ENCODE measurements at regions not wholly inside any gene's neighbourhood (a gene's known extent, or its start where the extent isn't known, plus 50 kb on each side); places are given as distances from the start of the nearest gene placed in this dataset.
A peak's percentile ranks its signal among the peaks of the same experiment; 100 is the strongest.

GRCh38 chr13:31587698-31588266, 151.5 kb upstream of the RXFP2 start:
- no peaks in the 10 kb centered on the region for H3K27me3 ChIP-seq (ENCODE audit: insufficient read depth, low read length, poor library complexity)
- H3K18ac ChIP-seq (ENCODE audit: low read length) = no peak overlapping the region
- H4K8ac ChIP-seq (ENCODE audit: low read depth, low read length) = no peak overlapping the region
- no peak overlapping the region for H2BK15ac ChIP-seq (replicated peaks; ENCODE audit: low read depth)
- no peak overlapping the region for H2BK120ac ChIP-seq (ENCODE audit: low read depth, low read length)
- no peak for DNase-seq
- H3K4me1 ChIP-seq (ENCODE audit: control insufficient read depth, low read depth, low read length) = no peaks in the 10 kb centered on the region
- H3K79me1 ChIP-seq (ENCODE audit: low read length) = no peaks in the 10 kb centered on the region
- H3K27ac ChIP-seq (ENCODE audit: low read depth, low read length) = no peak overlapping the region
- no peak overlapping the region for H3K56ac ChIP-seq (ENCODE audit: low read length)
- H3K9ac ChIP-seq (ENCODE audit: low read length) = no peak overlapping the region
- H3K23ac ChIP-seq (ENCODE audit: low read length) = no peak overlapping the region
- H3K4ac ChIP-seq (ENCODE audit: low read depth, low read length) = no peak overlapping the region
- H3K4me2 ChIP-seq (ENCODE audit: low read length) = no peak overlapping the region
- H3K36me3 ChIP-seq (ENCODE audit: control insufficient read depth, insufficient read depth, low read length) = no peaks in the 10 kb centered on the region
- no peaks in the 10 kb centered on the region for H3K79me2 ChIP-seq (ENCODE audit: control insufficient read depth, insufficient read depth, low read length)
- H2BK5ac ChIP-seq (ENCODE audit: low read length) = no peak overlapping the region
- H4K5ac ChIP-seq (ENCODE audit: low read length) = no peak overlapping the region
- no peak overlapping the region for H3K4me3 ChIP-seq (ENCODE audit: low read length)
- no CpG with 5 or more reads among the region's 3 CpGs for WGBS (ENCODE audit: extremely low coverage, insufficient coverage, low lambda C conversion rate)
- H2AK5ac ChIP-seq (ENCODE audit: low read length) = no peak overlapping the region

- no peaks in the 10 kb centered on the region for H3K79me2 ChIP-seq (ENCODE audit: control insufficient read depth, insufficient read depth, low read length)
- no peaks in the 10 kb centered on the region for H3K4me1 ChIP-seq (ENCODE audit: control insufficient read depth, low read depth, low read length)
- no peak overlapping the region for H2BK5ac ChIP-seq (ENCODE audit: low read length)
- no peak overlapping the region for H3K23ac ChIP-seq (ENCODE audit: low read length)
- no peak overlapping the region for H2BK120ac ChIP-seq (ENCODE audit: low read depth, low read length)
- no peaks in the 10 kb centered on the region for H3K36me3 ChIP-seq (ENCODE audit: control insufficient read depth, insufficient read depth, low read length)
- no peak overlapping the region for H3K18ac ChIP-seq (ENCODE audit: low read length)
- H2BK15ac ChIP-seq (replicated peaks; ENCODE audit: low read depth) = no peak overlapping the region
- H3K4me3 ChIP-seq (ENCODE audit: low read length) = no peak overlapping the region
- no peak overlapping the region for H4K8ac ChIP-seq (ENCODE audit: low read depth, low read length)
- no peak for DNase-seq
- no peak overlapping the region for H2AK5ac ChIP-seq (ENCODE audit: low read length)
- H3K27me3 ChIP-seq (ENCODE audit: insufficient read depth, low read length, poor library complexity) = no peaks in the 10 kb centered on the region
- WGBS (ENCODE audit: extremely low coverage, insufficient coverage, low lambda C conversion rate) = no CpG with 5 or more reads among the region's 3 CpGs
- no peak overlapping the region for H3K4ac ChIP-seq (ENCODE audit: low read depth, low read length)
- no peak overlapping the region for H3K56ac ChIP-seq (ENCODE audit: low read length)
- no peak overlapping the region for H3K9ac ChIP-seq (ENCODE audit: low read length)
- no peaks in the 10 kb centered on the region for H3K79me1 ChIP-seq (ENCODE audit: low read length)
- no peak overlapping the region for H4K5ac ChIP-seq (ENCODE audit: low read length)
- no peak overlapping the region for H3K27ac ChIP-seq (ENCODE audit: low read depth, low read length)
- no peak overlapping the region for H3K4me2 ChIP-seq (ENCODE audit: low read length)
These were observed 151.0 kb upstream of the RXFP2 start for GRCh38 chr13:31588316-31588715.

GRCh38 chr13:31588893-31589292, 150.4 kb upstream of the RXFP2 start:
- Histone ChIP-seq H3K36me3 (ENCODE audit: control insufficient read depth, insufficient read depth, low read length) (no peaks in the 10 kb centered on the region), H3K4me3 (ENCODE audit: low read length) (no peak overlapping the region), H3K9ac (ENCODE audit: low read length) (no peak overlapping the region), H3K79me2 (ENCODE audit: control insufficient read depth, insufficient read depth, low read length) (no peaks in the 10 kb centered on the region), H2AK5ac (ENCODE audit: low read length) (no peak overlapping the region), H3K56ac (ENCODE audit: low read length) (no peak overlapping the region), H3K18ac (ENCODE audit: low read length) (no peak overlapping the region), H3K79me1 (ENCODE audit: low read length) (no peaks in the 10 kb centered on the region), H2BK15ac (replicated peaks; ENCODE audit: low read depth) (no peak overlapping the region), H2BK120ac (ENCODE audit: low read depth, low read length) (no peak overlapping the region), H2BK5ac (ENCODE audit: low read length) (no peak overlapping the region), H3K4ac (ENCODE audit: low read depth, low read length) (no peak overlapping the region), H3K4me2 (ENCODE audit: low read length) (no peak overlapping the region), H3K23ac (ENCODE audit: low read length) (no peak overlapping the region), H3K27ac (ENCODE audit: low read depth, low read length) (no peak overlapping the region), H4K5ac (ENCODE audit: low read length) (no peak overlapping the region), H3K4me1 (ENCODE audit: control insufficient read depth, low read depth, low read length) (no peaks in the 10 kb centered on the region), H3K27me3 (ENCODE audit: insufficient read depth, low read length, poor library complexity) (no peaks in the 10 kb centered on the region), H4K8ac (ENCODE audit: low read depth, low read length) (no peak overlapping the region)
- DNase-seq = no peak
- no CpG with 5 or more reads among the region's 1 CpG for WGBS (ENCODE audit: extremely low coverage, insufficient coverage, low lambda C conversion rate)

GRCh38 chr13:31591642-31592233, 147.6 kb upstream of the RXFP2 start:
- H3K36me3 ChIP-seq (ENCODE audit: control insufficient read depth, insufficient read depth, low read length) = no peaks in the 10 kb centered on the region
- no peaks in the 10 kb centered on the region for H3K4me1 ChIP-seq (ENCODE audit: control insufficient read depth, low read depth, low read length)
- H3K79me2 ChIP-seq (ENCODE audit: control insufficient read depth, insufficient read depth, low read length) = no peaks in the 10 kb centered on the region
- peak; percentile 11 for DNase-seq
- H3K4ac ChIP-seq (ENCODE audit: low read depth, low read length) = no peak overlapping the region
- no peak overlapping the region for H3K4me3 ChIP-seq (ENCODE audit: low read length)
- no peak overlapping the region for H2AK5ac ChIP-seq (ENCODE audit: low read length)
- no peak overlapping the region for H3K4me2 ChIP-seq (ENCODE audit: low read length)
- no peak overlapping the region for H3K27ac ChIP-seq (ENCODE audit: low read depth, low read length)
- no CpG with 5 or more reads among the region's 4 CpGs for WGBS (ENCODE audit: extremely low coverage, insufficient coverage, low lambda C conversion rate)
- no peak overlapping the region for H3K23ac ChIP-seq (ENCODE audit: low read length)
- no peak overlapping the region for H4K8ac ChIP-seq (ENCODE audit: low read depth, low read length)
- H2BK120ac ChIP-seq (ENCODE audit: low read depth, low read length) = no peak overlapping the region
- no peak overlapping the region for H3K18ac ChIP-seq (ENCODE audit: low read length)
- no peak overlapping the region for H2BK5ac ChIP-seq (ENCODE audit: low read length)
- no peak overlapping the region for H3K56ac ChIP-seq (ENCODE audit: low read length)
- H3K9ac ChIP-seq (ENCODE audit: low read length) = no peak overlapping the region
- H2BK15ac ChIP-seq (replicated peaks; ENCODE audit: low read depth) = no peak overlapping the region
- no peak overlapping the region for H4K5ac ChIP-seq (ENCODE audit: low read length)
- no peaks in the 10 kb centered on the region for H3K79me1 ChIP-seq (ENCODE audit: low read length)
- H3K27me3 ChIP-seq (ENCODE audit: insufficient read depth, low read length, poor library complexity) = no peaks in the 10 kb centered on the region

- Histone ChIP-seq H3K27me3 (ENCODE audit: insufficient read depth, low read length, poor library complexity) (no peaks in the 10 kb centered on the region), H3K23ac (ENCODE audit: low read length) (no peak overlapping the region), H3K27ac (ENCODE audit: low read depth, low read length) (no peak overlapping the region), H3K56ac (ENCODE audit: low read length) (no peak overlapping the region), H2AK5ac (ENCODE audit: low read length) (no peak overlapping the region), H4K5ac (ENCODE audit: low read length) (no peak overlapping the region), H3K4ac (ENCODE audit: low read depth, low read length) (no peak overlapping the region), H3K9ac (ENCODE audit: low read length) (no peak overlapping the region), H3K36me3 (ENCODE audit: control insufficient read depth, insufficient read depth, low read length) (no peaks in the 10 kb centered on the region), H3K79me2 (ENCODE audit: control insufficient read depth, insufficient read depth, low read length) (no peaks in the 10 kb centered on the region), H2BK5ac (ENCODE audit: low read length) (no peak overlapping the region), H3K79me1 (ENCODE audit: low read length) (no peaks in the 10 kb centered on the region), H2BK15ac (replicated peaks; ENCODE audit: low read depth) (no peak overlapping the region), H3K4me3 (ENCODE audit: low read length) (no peak overlapping the region), H3K4me2 (ENCODE audit: low read length) (no peak overlapping the region), H3K4me1 (ENCODE audit: control insufficient read depth, low read depth, low read length) (no peaks in the 10 kb centered on the region), H4K8ac (ENCODE audit: low read depth, low read length) (no peak overlapping the region), H2BK120ac (ENCODE audit: low read depth, low read length) (no peak overlapping the region), H3K18ac (ENCODE audit: low read length) (no peak overlapping the region)
- WGBS (ENCODE audit: extremely low coverage, insufficient coverage, low lambda C conversion rate) = no CpG with 5 or more reads among the region's 5 CpGs
- DNase-seq = no peak
These were observed 145.3 kb upstream of the RXFP2 start for GRCh38 chr13:31594056-31594455.

- H3K79me1 ChIP-seq (ENCODE audit: low read length) = no peaks in the 10 kb centered on the region
- DNase-seq = no peak
- H3K79me2 ChIP-seq (ENCODE audit: control insufficient read depth, insufficient read depth, low read length) = no peaks in the 10 kb centered on the region
- H3K27ac ChIP-seq (ENCODE audit: low read depth, low read length) = no peak overlapping the region
- no peak overlapping the region for H3K4me2 ChIP-seq (ENCODE audit: low read length)
- no peak overlapping the region for H3K4me3 ChIP-seq (ENCODE audit: low read length)
- no peak overlapping the region for H4K5ac ChIP-seq (ENCODE audit: low read length)
- no peak overlapping the region for H3K56ac ChIP-seq (ENCODE audit: low read length)
- H2BK120ac ChIP-seq (ENCODE audit: low read depth, low read length) = no peak overlapping the region
- H4K8ac ChIP-seq (ENCODE audit: low read depth, low read length) = no peak overlapping the region
- no peak overlapping the region for H2AK5ac ChIP-seq (ENCODE audit: low read length)
- H3K23ac ChIP-seq (ENCODE audit: low read length) = no peak overlapping the region
- H3K4ac ChIP-seq (ENCODE audit: low read depth, low read length) = no peak overlapping the region
- H3K36me3 ChIP-seq (ENCODE audit: control insufficient read depth, insufficient read depth, low read length) = no peaks in the 10 kb centered on the region
- H3K27me3 ChIP-seq (ENCODE audit: insufficient read depth, low read length, poor library complexity) = no peaks in the 10 kb centered on the region
- no peak overlapping the region for H3K9ac ChIP-seq (ENCODE audit: low read length)
- no peak overlapping the region for H3K18ac ChIP-seq (ENCODE audit: low read length)
- H2BK5ac ChIP-seq (ENCODE audit: low read length) = no peak overlapping the region
- no CpG with 5 or more reads among the region's 2 CpGs for WGBS (ENCODE audit: extremely low coverage, insufficient coverage, low lambda C conversion rate)
- no peak overlapping the region for H2BK15ac ChIP-seq (replicated peaks; ENCODE audit: low read depth)
- H3K4me1 ChIP-seq (ENCODE audit: control insufficient read depth, low read depth, low read length) = no peaks in the 10 kb centered on the region
These were observed 143.8 kb upstream of the RXFP2 start for GRCh38 chr13:31595563-31595962.

All from mesendoderm (in vitro differentiated cells).